ENCODE measurements at regions not wholly inside any gene's neighbourhood (a gene's known extent, or its start where the extent isn't known, plus 50 kb on each side); places are given as distances from the start of the nearest gene placed in this dataset.

- DNase-seq (ENCODE audit: insufficient read length, low spot score, missing footprints): no peak
- TF ChIP-seq CTCF (IDR thresholded peaks at IDR 0.05; ENCODE audit: extremely low read depth, low read depth, low read length): no peak
- Histone ChIP-seq H3K4me1 (ENCODE audit: insufficient read depth, low read length) (no peaks in the 10 kb centered on the region), H3K27ac (ENCODE audit: low read depth, low read length) (no peak overlapping the region), H3K4me2 (ENCODE audit: insufficient read depth, low read length) (no peak overlapping the region), H3K27me3 (ENCODE audit: insufficient read depth, low read length) (no peaks in the 10 kb centered on the region), H3K9me3 (ENCODE audit: low read depth, low read length) (no peaks in the 10 kb centered on the region), H3K36me3 (ENCODE audit: insufficient read depth, low read length) (no peaks in the 10 kb centered on the region), H3K4me3 (ENCODE audit: insufficient read depth, low read length) (no peak overlapping the region), H2AFZ (ENCODE audit: low read length) (no peak overlapping the region), H4K20me1 (ENCODE audit: insufficient read depth, low read length) (no peaks in the 10 kb centered on the region), H3K79me2 (ENCODE audit: insufficient read depth, low read length) (no peaks in the 10 kb centered on the region)
These were observed 419.1 kb downstream of the ARL4A start for GRCh38 chr7:13106513-13106912.

GRCh38 chr7:13107291-13107690 lies 419.9 kb downstream of the ARL4A start:
- Histone ChIP-seq H2AFZ (ENCODE audit: low read length) (no peak overlapping the region), H3K36me3 (ENCODE audit: insufficient read depth, low read length) (no peaks in the 10 kb centered on the region), H3K4me3 (ENCODE audit: insufficient read depth, low read length) (no peak overlapping the region), H3K79me2 (ENCODE audit: insufficient read depth, low read length) (no peaks in the 10 kb centered on the region), H3K4me1 (ENCODE audit: insufficient read depth, low read length) (no peaks in the 10 kb centered on the region), H3K4me2 (ENCODE audit: insufficient read depth, low read length) (no peak overlapping the region), H3K9me3 (ENCODE audit: low read depth, low read length) (no peaks in the 10 kb centered on the region), H3K27me3 (ENCODE audit: insufficient read depth, low read length) (no peaks in the 10 kb centered on the region), H4K20me1 (ENCODE audit: insufficient read depth, low read length) (no peaks in the 10 kb centered on the region), H3K27ac (ENCODE audit: low read depth, low read length) (no peak overlapping the region)
- TF ChIP-seq CTCF (IDR thresholded peaks at IDR 0.05; ENCODE audit: extremely low read depth, low read depth, low read length): no peak
- no peak for DNase-seq (ENCODE audit: insufficient read length, low spot score, missing footprints)

GRCh38 chr7:13108061-13108460 lies 420.6 kb downstream of the ARL4A start:
- no peak overlapping the region for H3K4me2 ChIP-seq (ENCODE audit: insufficient read depth, low read length)
- no peak for TF ChIP-seq CTCF (IDR thresholded peaks at IDR 0.05; ENCODE audit: extremely low read depth, low read depth, low read length)
- H4K20me1 ChIP-seq (ENCODE audit: insufficient read depth, low read length): no peaks in the 10 kb centered on the region
- H3K4me3 ChIP-seq (ENCODE audit: insufficient read depth, low read length): no peak overlapping the region
- no peaks in the 10 kb centered on the region for H3K27me3 ChIP-seq (ENCODE audit: insufficient read depth, low read length)
- no peak overlapping the region for H3K27ac ChIP-seq (ENCODE audit: low read depth, low read length)
- H3K36me3 ChIP-seq (ENCODE audit: insufficient read depth, low read length): no peaks in the 10 kb centered on the region
- H3K4me1 ChIP-seq (ENCODE audit: insufficient read depth, low read length): no peaks in the 10 kb centered on the region
- H3K9me3 ChIP-seq (ENCODE audit: low read depth, low read length): no peaks in the 10 kb centered on the region
- H3K79me2 ChIP-seq (ENCODE audit: insufficient read depth, low read length): no peaks in the 10 kb centered on the region
- DNase-seq (ENCODE audit: insufficient read length, low spot score, missing footprints): peak; percentile 81
- H2AFZ ChIP-seq (ENCODE audit: low read length): no peak overlapping the region

GRCh38 chr7:13109201-13109600 lies 421.8 kb downstream of the ARL4A start:
- Histone ChIP-seq H3K4me1 (ENCODE audit: insufficient read depth, low read length) (no peaks in the 10 kb centered on the region), H3K27ac (ENCODE audit: low read depth, low read length) (no peak overlapping the region), H4K20me1 (ENCODE audit: insufficient read depth, low read length) (no peaks in the 10 kb centered on the region), H3K9me3 (ENCODE audit: low read depth, low read length) (no peaks in the 10 kb centered on the region), H3K36me3 (ENCODE audit: insufficient read depth, low read length) (no peaks in the 10 kb centered on the region), H3K4me2 (ENCODE audit: insufficient read depth, low read length) (no peak overlapping the region), H3K79me2 (ENCODE audit: insufficient read depth, low read length) (no peaks in the 10 kb centered on the region), H2AFZ (ENCODE audit: low read length) (no peak overlapping the region), H3K4me3 (ENCODE audit: insufficient read depth, low read length) (no peak overlapping the region), H3K27me3 (ENCODE audit: insufficient read depth, low read length) (no peaks in the 10 kb centered on the region)
- peak; percentile 6 for DNase-seq (ENCODE audit: insufficient read length, low spot score, missing footprints)
- TF ChIP-seq CTCF (IDR thresholded peaks at IDR 0.05; ENCODE audit: extremely low read depth, low read depth, low read length): no peak
